NCI-H510A (cell line): ENCODE measurements at regions not wholly inside any gene's neighbourhood (a gene's known extent, or its start where the extent isn't known, plus 50 kb on each side); places are given as distances from the start of the nearest gene placed in this dataset.
A peak's percentile ranks its signal among the peaks of the same experiment; 100 is the strongest.

Experiments used
- DNase-seq: peaks from one replicate; lab custom pipeline; 2025; lab: John Stamatoyannopoulos, UW

DNA sequence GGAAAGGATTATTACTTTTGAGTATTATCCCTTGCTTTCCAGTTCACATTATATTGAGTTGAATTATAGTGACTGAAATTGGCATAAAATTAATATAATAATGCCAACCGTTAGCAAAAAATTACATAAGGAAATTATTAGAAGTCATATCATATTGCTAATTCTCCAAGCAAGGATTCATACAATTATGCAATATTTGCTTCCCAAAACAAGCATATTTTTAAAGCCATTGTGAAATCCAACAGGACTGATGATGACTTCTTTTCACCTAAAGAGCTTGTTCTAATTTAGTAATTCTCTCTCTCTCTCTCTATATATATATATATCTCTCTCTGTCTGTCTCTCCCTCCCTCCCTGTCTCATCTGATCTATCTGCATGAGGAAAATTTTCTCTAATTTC is 283.5 kb downstream of the DSEL start:
- no peak for DNase-seq

DNA sequence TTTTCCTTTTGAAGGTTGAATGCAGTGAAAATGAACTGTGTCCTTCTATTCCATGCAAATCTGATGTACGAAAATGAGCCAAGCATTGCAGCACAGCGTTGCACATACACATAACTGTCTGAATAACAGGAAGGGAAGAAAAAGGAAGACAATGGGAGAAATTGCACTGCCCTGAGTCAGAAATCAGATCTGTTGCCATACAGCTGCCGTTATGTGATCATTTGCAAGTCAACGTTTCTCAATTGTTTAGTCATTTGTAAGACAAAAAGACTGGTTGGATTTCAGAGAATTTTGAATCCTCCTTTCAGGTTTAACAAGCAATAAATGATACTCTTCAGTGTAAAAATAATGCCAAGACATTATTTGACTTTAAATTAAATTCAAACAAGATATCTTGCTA is 284.1 kb downstream of the DSEL start:
- DNase-seq: no peak

DNA sequence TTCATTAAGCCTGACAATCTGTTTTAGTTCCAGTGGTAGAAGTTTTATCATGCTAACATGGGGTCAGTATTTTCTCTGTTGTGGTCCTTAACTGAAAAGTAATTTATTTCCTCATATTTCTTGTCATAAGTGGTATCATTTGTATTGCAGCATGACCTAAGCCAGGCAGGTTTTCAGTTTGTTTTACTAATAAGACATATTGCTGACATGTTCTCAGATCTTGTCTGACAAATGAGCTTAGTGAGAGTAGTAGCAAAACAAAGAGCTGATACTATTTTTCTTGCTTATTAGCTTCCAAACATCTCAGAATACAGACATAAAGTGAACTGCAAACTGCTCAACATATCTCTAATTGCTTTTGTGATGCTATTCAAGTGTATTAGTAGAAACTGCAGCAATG is 293.6 kb downstream of the DSEL start:
- no peak for DNase-seq

DNA sequence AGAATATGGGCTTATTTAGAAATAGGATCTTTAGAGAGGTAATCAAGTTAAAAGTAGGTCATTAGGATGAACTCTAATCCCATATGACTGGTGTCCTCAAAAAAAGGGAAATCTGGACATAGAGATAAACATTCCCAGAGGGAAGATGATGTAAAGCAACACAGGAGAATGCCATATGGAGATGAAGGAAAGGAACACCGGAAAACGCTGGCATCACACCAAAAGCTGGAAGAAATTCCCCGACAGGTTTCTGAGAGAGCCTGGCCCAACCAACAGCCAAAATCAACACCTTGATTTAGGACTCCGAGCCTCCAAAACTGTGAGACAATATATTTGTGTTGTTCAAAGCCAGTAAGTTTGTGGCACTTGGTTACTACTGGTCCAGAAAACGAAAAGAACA is 296.7 kb downstream of the DSEL start:
- no peak for DNase-seq

DNA sequence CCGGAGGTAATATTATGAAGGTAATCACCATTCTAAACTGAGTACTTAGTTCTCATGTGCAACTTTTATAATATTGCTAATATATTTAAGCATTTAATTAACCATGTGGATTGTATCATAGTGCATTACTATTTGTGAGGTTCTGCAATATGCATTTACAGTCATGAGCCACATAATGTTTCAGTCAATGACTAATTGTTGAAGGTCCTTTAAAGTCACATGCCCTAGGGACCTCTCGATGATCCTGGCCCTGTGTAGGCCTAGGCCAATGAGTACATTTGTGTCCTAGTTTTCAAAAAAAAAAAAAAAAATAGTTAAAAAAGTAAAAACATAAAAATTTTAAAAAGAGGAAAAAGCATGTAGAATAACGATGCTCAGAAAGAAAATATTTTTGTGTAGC is 298.0 kb downstream of the DSEL start:
- no peak for DNase-seq

DNA sequence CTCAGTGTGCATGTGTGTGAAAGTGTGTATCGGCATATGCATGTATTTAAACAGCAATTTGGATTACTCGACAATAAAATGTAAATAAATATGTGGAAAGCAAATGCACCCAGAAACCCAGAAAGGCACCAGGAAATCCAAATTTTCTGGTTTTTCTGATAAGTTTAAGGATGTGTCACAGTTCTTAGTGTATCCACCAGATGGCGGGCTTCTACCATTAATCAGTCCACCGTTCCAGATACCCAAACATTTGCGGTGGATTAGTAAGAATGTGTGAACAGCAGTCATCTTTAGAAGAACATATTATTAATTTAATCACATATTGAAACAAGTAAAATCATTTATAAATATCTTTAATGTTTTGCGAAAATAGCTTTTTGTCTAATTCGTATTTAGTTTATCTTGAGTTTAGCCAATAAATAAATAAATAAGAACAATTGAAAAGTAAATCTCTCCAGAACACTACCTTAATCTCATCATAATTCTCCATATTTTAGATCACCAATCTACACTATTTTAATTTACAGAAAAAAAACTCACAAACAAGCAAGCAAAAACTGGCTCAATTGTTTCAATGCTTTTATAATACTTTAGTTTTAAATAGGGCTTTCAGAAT is 298.9 kb downstream of the DSEL start:
- peak; percentile 26 for DNase-seq

DNA sequence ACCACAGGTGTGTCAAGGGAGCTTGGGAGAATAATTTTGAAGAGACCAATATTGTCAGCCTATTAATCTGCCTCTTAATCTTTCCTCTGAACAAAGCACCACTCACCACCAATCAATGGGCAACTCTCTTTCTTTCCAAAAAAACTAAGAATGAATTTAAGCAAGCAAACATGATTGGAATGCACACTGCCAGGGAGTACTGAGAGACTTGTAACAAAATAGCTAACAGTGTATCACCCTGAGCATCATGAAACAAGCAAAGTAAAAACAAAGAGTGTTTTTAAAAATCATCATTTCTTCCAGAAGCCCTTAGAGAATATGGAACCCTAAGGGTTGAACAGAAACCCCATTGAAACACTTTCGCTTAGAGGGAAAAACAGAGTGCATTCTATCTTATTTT is 299.7 kb downstream of the DSEL start:
- no peak for DNase-seq

DNA sequence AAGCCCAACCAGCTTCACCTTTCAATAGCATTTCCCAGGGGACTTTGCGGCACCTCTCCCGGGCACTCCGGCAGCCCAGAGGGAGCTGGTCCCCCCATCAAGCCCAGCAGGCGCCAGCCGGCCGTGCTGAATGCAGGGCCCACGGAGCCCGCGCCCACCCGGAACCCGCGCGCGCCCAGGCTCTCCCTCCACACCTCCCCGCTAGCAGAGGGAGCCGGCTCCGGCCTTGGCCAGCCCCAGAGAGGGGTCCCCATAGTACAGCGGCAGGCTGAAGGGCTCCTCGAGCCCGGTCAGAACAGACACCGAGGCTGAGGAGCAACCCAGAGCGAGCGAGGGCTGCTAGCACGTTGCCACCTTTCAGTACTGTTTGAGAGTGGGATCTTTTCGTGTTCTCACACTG is 300.8 kb downstream of the DSEL start:
- DNase-seq: no peak

DNA sequence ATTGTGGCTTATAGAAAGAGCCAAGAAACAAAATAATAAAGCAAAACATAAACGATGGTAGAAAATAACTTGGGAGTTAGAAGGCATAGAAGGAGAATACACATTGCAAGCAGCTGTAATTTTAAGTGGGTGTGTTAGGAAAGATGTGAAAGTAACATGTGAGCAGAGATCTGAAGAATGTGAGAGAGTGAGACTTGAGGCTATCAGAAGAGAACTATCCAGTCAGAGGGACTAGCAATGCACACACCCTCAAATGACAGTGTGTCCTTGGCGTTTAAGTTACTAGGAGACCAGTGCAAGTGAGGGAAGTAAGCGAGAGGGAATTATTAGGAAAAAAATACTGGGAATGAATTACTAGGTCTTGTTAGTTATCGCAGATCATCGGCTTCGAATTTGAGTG is 304.9 kb downstream of the DSEL start:
- no peak for DNase-seq

DNA sequence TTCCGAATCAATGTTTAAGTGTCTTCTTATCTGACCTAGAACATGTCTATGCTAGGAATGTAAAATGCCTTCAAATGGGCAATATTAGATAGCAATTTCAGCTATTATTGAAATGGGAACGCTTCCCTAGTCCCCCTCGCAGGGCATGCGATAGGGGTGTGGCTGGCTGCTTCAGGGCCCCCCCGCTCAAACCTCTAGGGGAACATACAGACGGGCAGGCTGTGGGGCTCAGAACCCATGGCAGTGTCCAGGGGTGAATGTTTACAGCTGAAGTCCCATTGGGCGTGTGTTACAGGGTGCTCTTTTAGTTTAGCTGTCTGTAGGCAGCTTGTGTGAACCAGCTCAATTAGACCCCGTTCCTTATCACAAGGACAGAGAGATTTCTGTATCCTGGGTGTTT is 315.9 kb downstream of the DSEL start:
- no peak for DNase-seq

DNA sequence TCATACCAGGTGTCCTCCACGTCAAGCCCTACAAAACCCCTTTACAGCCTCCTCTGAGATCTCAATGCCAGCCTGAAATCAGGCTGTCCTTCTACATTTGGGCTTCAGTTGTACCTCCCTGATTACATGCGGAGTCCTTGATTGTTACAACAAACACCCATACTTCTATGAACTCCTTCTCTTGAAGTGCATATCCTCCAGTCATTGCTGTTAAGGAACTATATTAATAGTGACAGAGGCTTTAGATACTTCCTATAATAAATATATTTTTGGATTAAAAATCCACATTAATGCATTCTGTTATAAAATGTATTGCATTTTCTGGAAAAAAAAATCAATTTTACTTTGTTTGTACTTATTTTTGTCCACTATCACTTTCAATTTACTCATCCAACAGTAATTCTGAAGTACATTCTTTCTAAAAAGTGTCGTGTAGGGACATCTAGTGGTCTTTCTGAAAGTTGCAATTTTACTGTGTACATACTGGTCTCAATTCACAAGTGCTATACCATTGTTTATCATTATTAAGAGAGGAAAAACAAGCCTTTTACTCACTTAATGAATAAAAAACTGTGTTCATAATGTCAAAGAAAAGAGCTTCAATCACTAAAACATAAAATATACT is 316.4 kb downstream of the DSEL start:
- peak; percentile 33 for DNase-seq

DNA sequence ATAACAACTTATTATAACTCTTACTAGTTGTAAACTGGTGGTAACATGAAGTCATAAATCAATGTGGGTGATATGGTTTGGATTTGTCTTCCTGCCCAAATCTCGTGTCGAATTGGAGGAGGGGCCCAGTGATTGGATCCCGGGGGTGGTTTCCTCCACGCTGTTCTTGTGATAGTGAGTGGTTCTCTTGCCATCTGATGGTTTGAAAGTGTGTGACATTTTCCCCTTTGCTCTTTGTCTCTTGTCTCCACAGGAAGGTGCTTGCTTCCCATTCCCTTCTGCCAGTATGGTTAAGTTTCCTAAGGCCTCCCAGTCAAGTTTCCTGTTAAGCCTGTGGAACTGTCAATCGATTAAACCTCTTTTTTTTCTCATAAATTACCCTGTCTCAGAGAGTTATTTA is 321.6 kb downstream of the DSEL start:
- no peak for DNase-seq

DNA sequence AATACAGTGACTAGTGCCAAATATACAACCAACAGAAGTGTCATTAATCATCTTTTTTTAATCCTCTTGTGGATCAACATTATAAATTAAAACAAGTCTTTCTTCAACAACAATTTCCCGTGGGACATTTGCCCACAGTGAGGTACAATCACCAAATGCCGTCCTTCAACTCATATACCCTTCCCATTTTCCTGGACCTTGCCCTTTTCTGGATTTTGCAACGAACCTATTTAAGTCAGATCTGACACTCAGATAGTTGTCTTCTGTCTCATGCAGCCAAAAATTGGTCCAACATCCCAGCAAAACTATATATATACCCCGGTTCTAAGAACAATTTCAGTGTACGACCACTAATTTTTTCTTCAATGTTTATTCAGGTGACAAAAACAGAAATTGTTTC is 324.0 kb downstream of the DSEL start:
- DNase-seq: no peak

DNA sequence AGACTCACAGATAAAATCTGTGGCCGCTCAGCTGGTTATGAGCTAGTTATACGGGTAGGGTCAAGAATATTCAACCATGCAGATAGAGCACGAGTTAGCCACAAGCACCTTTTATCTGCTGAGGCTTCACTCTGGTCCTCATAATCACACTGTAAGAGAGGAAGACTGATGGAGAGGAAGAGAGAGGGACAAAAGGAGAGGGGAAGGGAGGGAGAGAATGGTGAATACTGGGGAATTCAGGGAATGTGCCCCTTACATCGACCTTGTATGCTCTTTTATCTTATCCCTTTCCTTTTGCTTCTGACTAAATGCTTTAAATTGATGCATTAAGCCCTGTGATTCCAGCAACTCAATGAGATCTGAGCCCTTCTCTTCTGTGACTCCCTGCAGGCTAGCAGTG is 333.1 kb downstream of the DSEL start:
- DNase-seq: no peak

DNA sequence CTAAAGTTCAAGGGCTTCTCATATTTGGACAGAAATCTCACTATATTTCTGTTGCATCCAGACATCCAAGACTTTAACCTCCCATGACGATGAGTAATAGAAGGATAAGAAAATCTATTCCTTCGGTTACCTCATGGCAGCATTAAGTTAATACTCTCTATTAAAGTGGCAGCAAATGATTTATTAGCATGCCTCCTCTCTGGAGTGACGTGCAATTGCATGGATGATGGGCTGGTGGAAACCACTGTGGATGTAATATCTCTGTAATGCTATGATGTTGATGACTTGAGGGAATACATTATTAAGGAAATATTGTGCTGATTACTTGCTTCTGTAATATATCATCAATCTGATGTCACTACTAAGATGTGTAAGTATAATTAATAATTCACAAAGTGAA is 336.8 kb downstream of the DSEL start:
- DNase-seq: no peak

DNA sequence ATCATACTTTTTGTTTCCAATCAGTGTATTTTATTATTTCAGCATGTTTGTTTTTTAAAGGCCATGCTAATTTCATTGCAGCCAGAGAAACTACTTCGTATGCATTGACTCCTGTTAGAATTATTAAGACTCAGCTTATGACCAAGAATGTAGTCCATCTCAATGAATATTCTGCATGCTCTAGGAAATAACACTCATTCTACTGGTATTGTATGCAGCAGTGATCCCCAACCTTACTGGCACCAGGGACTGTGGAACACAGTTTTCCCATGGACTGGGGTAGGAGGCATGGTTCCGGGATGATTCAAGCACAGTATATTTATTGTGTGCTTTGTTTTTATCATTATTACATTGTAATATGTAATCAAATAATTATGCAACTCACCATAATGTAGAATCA is 356.9 kb downstream of the DSEL start:
- DNase-seq: no peak

DNA sequence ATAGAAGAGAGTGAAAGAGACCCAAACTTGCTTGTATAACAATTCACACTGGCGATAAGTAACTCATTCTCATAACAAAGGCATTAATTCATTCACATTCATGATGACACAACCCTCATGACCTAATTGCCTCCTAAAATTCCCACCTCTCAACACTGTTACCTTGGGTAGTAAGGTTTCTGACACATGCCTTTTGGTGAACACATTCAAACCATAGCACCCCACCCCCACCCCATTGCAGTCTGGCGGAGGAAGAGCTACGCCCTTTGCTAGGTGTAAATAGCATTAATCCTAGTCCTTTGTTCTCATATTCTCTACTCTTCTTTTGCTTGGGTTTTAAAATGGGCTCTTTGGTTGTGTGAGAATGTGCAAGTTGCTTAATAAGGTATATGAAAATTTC is 361.5 kb downstream of the DSEL start:
- DNase-seq: no peak

DNA sequence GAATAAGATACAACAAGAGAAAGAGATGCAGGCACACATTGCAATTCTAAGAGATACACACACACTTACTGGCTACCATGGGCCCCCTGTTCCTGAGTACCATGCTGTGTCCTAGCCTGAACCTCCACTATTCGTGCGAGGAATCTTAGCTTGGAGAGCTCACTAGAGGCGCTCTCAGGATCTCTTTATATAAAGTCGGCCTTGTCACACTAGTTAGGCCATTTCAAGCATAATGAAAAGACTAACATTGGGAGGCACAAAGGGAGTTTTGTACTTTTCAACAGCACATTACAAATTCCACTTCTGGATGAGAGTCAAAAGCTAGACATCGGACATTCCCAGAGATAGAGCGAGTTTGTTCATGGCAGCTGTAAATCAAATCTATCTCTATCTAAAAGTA is 365.2 kb downstream of the DSEL start:
- no peak for DNase-seq

DNA sequence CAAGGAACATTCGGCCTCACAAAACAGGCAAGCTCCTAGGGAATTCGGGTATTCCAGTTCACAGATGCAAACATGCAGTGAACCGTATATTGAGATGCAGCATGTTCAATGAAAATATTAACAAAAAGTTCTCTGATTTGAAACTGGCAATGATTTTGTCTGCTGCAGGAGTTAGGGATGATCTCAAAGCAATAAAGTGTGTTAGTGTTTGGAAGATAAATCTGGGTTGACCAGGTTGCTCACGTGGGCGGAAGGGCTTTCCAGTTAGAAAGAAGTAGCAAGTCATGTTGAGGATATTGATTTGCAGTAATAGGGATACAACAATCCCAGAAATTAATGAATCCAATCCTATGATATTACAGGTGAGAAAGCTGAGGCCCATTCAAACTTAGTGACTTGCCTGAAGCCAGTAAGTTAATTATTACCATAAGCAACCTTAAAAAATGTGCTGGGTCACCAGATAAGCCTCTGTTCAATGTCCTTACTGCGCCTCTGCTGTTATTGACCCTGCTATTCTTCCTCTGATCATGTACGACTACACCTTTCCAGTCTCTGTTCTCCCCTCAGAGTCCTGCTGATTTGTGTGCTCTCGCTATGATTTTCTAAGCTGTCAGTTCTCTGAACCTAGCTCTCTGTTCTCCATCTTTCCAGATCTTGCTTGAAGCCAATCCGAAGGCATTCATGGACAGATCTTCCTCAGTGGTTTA is 370.8 kb downstream of the DSEL start:
- no peak for DNase-seq

DNA sequence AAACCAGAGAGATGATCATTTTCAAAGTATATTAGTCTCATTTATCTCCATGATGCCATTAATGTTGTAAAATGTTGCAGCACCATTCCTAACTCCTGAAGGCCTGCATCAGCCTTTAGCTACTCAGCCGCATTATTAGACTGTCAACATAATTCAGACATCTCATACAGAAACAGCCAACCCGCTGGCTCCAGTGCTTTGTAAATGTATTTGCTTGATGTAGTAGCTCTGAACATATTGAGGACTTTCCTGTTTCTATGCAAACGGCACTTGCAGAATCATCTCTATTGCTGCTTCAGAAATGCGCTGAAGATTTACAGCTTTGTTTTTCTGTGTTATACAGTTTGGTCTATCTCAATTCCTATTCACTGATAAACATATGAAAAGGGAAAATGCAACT is 372.2 kb downstream of the DSEL start:
- DNase-seq: peak; percentile 17

DNA sequence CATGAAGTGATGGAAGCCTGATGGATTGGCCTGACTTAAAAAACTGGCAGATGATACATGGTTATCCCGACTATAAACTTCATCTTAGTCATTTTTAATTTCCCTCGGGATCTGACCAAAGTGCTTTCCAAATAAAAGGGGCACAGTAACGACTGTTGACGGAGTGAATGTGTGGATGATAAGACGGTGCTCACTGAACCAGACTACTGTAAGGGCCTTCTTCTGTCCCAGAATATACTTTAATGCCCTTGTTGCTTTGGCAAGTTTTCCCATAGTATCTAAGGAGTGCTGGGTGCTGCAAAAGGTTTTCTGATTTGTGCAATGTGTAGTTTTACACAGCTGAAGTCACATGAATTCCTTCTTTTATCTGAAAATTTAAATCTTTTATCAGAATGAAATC is 373.5 kb downstream of the DSEL start:
- no peak for DNase-seq

DNA sequence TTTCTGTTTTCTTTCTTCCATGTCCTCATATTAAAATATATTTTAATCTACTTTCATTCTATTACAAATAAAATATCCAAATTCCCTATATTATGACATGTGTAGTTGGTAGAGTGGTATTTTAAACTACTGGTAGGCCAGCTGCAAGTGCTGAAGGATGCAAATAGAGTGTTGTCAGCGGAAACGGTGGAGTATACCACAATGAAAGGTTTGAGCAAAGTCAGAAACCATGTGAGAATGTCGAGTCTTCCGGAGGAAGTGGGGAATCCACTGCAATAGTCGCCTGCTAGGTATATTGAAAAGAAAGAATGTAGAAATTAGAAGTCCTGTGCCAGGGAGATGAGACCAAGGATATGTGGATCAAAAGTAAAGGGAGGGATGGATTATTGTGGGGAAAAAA is 373.9 kb downstream of the DSEL start:
- DNase-seq: no peak

DNA sequence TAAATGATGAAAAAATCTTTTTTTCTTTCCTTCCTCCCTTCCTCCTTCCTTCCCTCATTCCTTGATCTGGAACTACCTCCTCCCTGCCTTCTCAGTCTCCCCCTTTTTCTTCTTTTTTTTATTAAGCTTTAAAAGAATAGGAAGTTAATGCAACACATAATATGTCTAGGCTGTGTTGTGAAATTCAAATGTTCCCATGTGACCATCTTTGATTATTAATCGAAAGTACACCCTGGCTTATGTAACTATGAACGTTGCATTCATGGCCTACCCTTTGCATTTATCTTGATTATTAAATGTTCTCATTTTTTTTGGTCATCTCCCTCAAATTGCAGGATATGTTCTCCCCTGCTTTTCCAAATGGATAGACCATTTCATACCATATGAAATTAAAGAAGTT is 376.0 kb downstream of the DSEL start:
- DNase-seq: no peak

DNA sequence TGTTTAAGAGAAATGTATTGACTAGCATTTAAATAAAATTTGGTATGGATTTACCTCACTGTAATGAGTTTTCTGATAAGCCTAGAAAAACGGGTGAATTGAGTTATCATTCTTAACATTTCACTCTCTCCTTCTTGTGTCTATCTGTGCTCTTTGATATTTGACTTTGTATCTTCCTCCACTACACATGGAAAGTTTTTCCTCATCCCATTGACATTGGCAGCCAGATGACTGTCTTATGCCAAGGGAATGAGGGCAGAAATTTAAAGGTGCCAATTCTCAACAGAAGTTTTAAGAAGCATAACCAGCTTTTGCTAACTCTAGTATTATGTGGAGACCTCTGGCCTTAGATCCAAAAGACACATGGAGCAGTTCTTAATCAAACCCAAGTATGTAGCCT is 376.6 kb downstream of the DSEL start:
- DNase-seq: no peak
